DMS 273 treated with DMSO at 0.1 percent for 48 hours (cell line): ENCODE measurements at regions not wholly inside any gene's neighbourhood (a gene's known extent, or its start where the extent isn't known, plus 50 kb on each side); places are given as distances from the start of the nearest gene placed in this dataset.
"Not testable (repeated sequence)": the region's sequence is repeated elsewhere in the genome, so short reads cannot be mapped to it uniquely, and the experiment has no call there.

Experiments
- DNase-seq: peaks from one replicate; lab custom pipeline; 2025; lab: John Stamatoyannopoulos, UW

- no peak for DNase-seq
Measured at GRCh38 chr16:29182501-29182900, 197.6 kb downstream of the LAT start.

- DNase-seq, result not testable (repeated sequence)
Measured at GRCh38 chr16:29181921-29182411, 197.1 kb downstream of the LAT start.

DNA sequence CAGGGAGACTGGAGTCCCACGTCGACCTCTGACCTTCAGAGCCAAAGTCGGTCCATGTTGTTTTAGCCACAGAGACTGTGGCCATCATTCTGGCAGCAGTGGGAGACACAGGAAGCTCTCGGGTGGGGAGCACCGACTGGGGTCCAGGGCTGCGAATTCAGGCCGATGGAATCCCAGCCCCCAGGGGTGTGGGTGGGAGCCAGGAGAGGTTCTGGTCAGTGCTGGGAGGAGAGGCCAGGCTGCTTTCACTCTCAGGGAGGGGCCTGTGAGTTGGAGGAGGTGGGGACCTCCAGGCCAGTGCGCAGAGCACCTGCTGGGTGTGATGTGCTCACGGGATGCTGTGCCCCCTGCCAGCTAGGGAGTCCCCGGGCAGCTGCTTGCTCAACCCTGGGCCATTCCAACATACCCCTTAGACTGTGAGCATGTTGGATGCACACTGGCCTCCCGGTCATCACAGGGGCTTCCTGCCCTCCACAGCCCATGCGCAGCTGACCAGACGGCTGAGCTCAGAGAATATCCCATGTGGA is 196.5 kb downstream of the LAT start:
- DNase-seq, result not testable (repeated sequence)

DNA sequence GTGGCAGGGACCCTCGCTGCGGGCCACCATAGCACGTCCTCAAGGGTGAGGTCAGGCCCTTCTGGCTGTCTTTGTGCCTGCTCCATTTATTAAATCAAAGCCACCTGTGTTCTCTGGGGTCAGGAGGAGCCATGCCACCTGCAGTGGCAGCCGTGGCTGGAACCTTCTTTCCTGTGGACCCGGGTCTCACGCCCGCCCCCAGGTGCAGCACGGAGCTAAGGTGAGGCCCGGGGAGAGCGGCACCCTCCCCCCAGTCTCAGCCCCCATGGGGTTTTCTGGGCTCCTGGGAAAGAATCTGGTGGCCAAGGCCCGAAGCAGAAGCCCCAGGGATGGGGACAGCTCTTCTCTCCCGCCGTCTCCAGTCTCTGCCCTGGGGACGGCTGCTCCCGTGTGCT is 195.4 kb downstream of the LAT start:
- DNase-seq, result not testable (repeated sequence)

GRCh38 chr16:29179401-29180205 is 194.8 kb downstream of the LAT start:
- peak; percentile 7 for DNase-seq

GRCh38 chr16:29177888-29178726 is 193.3 kb downstream of the LAT start:
- not testable (repeated sequence) for DNase-seq

GRCh38 chr16:29177203-29177887 is 192.5 kb downstream of the LAT start:
- DNase-seq, result peak; percentile 12

- not testable (repeated sequence) for DNase-seq
Measured at GRCh38 chr16:29176822-29177202, 192.0 kb downstream of the LAT start.

DNA sequence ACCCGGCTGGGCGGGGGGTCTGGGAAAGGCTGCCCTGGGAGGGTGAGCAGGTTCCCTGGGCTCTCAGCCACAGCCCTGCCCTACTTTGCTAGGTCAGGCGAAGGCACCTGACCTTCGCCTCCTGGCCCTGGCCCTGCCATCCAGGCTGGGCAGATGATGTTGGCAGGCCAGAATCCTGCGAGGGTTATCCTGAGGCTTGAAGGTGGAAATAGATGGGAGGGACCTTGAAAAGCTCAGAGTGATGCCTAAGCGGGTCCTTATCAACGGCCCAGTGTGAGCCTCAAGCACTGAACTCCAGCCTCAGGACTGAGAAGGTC is 191.3 kb downstream of the LAT start:
- DNase-seq, result not testable (repeated sequence)

DNA sequence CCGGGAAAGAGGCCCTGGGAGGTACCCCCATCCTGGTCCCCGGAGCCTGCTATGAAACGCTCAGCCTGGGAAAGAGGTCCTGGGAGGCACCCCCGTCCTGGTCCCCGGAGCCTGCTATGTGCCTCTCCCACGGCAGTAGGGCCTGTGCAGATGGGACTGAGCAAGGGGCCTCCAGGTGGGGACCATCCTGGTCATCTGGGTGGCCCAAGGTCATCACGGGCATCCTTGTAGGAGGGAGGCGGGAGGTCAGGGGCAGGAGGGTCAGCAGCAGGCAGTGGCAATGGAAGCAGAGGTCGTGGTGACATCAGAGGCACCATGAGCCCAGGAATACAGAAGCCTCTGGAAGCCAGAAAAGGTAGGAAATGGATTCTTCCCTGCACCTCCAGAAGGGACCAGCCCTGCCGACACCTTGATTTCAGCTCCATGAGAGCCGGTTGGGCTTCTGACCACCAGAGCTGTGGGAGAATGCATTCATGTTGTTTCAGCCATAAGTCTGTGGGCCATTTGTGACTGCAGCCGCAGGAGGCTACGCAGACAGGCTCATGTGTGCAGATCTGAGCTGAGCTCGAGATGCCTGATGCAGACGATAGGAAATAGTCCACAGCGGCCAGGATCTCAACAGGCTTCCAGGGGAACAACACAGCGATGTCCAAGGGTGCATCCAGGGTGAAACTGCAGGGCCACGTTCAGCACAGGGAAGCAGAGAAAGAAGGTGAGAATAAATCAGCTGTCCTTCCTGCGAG is 190.7 kb downstream of the LAT start:
- not testable (repeated sequence) for DNase-seq

GRCh38 chr16:29173371-29174305 is 188.8 kb downstream of the LAT start:
- DNase-seq, result not testable (repeated sequence)

DNA sequence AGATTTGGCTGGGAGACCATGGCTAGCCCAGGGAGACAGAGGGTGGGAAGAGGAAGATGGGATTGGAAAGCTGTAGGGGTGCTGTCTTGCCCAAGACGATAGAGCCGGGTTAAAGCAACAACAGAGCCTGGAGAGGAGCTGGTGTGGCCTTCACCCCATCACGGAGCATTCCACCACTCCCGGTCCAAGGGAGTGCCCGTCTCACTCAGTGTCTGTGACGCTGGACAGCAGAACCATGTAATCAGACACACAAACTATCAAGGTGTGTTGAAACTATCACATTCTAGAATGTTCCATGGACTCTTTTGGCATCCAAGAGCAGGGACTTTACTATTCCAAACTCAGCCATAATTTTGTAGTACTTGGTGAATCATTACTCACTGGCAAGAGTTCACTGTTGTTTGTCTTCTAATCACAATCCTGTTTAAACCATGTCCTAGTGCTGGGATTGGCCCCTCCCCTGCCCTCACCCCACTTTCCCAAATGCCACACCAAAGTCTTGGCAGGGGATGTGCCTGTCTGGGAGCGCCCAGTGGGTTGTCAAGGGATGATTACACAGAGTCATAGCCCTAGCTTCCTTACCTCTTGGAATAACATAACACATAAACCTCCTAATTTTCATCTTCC is 187.4 kb downstream of the LAT start:
- not testable (repeated sequence) for DNase-seq

GRCh38 chr16:29171296-29171695 is 186.4 kb downstream of the LAT start:
- not testable (repeated sequence) for DNase-seq

DNA sequence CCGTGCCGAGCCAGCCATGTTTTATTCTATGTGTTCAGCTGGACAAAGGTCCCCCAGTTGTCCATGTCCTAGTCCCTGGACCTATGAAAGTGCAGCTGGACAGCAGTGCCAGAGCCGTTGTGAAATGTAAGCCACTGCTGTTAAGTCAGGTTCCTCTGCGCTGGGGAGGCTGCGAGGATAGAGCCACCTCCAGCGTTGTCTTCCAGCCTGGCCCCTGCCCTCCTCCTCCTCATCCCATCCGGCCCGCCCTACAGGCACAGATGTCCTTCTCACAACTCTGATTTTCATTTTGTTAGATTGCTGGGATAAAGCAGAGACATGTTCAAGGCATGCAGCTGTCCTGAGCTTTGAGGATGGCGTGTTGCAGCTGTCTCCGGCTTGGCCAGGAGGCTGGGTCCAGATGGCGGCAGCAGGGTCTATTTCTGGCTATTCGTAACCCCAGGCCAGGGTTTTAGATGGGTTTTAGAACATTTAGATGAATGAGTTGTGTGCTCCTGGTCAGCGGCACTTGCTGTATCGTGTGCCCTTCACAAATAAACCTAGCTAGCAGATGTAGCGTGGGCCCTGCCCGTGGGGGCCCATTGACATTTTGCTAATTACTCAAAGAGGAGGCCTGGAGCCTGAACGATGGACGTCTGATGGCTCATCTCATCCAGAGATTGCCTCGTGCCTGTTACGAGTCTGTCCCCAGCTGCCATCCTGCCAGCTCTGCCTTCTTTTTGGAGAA is 185.7 kb downstream of the LAT start:
- peak; percentile 90 for DNase-seq

DNA sequence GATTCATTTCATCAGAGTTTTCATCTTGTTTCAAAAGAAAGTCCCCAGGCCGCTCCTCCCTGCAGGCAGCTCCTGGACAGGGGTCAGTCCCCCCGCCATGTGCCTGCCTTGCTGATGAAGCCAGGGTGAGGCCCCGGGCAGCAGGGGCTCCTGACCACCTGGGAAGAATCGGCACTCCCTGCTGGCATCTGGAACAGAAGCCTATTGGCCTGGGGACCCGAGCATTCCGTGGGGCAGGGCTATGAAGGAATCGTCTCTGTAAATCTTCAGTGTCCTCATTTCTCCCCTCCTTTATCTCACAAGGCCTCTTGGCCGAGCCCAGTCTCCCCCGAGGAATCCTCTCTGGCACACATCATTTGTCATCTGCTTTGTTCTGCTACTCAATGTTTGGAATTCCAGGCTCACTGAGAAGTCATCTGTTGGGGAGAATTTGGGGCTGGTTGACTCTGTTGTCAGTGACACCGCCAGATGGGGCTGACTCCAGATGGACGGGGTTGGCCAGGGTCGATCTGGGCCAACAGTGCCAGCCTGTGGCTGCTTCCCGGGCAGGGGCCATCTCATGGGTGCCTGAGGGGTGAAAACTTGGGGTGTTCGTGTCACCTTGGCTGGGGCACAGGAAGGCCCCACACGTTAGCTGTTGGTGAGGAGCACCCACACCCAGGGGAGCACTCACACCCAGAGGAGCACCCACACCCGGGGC is 184.6 kb downstream of the LAT start:
- peak; percentile 73 for DNase-seq

- DNase-seq, result peak; percentile 69
Measured at GRCh38 chr16:29168515-29169259, 183.8 kb downstream of the LAT start.

GRCh38 chr16:29164442-29165089 is 179.7 kb downstream of the LAT start:
- DNase-seq, result not testable (repeated sequence)
